HepG2 (cell line): ENCODE measurements at regions not wholly inside any gene's neighbourhood (a gene's known extent, or its start where the extent isn't known, plus 50 kb on each side); places are given as distances from the start of the nearest gene placed in this dataset.

Source experiments
- AKAP8 ChIP-seq: sonication (generic); formaldehyde crosslinking; IDR thresholded peaks from 2 replicates; pipeline ENCODE4 v1.5.1; 2020; ENCODE audit warnings: mild to moderate bottlenecking, missing genetic modification reagents
- ATF7 ChIP-seq, 2 experiments: fragments of 450-650 bp in 1 of 2; sonication (generic) in 1 of 2; formaldehyde crosslinking in 1 of 2; IDR thresholded peaks; 2 replicates each; pipeline versions ENCODE4 v1.4.0 to v1.6.1; 2016 to 2020; ENCODE audit warnings: antibody characterized with exemption in 1 of 2, mild to moderate bottlenecking in 1 of 2, missing genetic modification reagents in 1 of 2
- CBX1 ChIP-seq: IDR thresholded peaks from one replicate; pipeline ENCODE4 v1.6.1; 2016; ENCODE audit warnings: antibody characterized with exemption, low read depth
- GTF3A ChIP-seq: sonication (generic); formaldehyde crosslinking; conservative IDR thresholded peaks from 2 replicates; pipeline ENCODE4 v1.4.0; 2020; ENCODE audit warnings: mild to moderate bottlenecking, missing genetic modification reagents
- HDAC1 ChIP-seq: sonication (generic); formaldehyde crosslinking; IDR thresholded peaks from 2 replicates; pipeline ENCODE4 v1.5.1; 2020; ENCODE audit warnings: mild to moderate bottlenecking, missing genetic modification reagents
- MXD3 ChIP-seq: IDR thresholded peaks from 2 replicates; pipeline ENCODE4 v1.6.1; 2016; ENCODE audit warnings: mild to moderate bottlenecking, missing biosample characterization, missing genetic modification reagents
- MYPOP ChIP-seq: sonication (generic); formaldehyde crosslinking; IDR thresholded peaks from 2 replicates; pipeline ENCODE4 v1.8.1; 2023; ENCODE audit warnings: mild to moderate bottlenecking, moderate library complexity, missing genetic modification reagents
- POGK ChIP-seq: sonication (generic); formaldehyde crosslinking; conservative IDR thresholded peaks from 2 replicates; pipeline ENCODE4 v1.8.0; 2022; ENCODE audit warnings: mild to moderate bottlenecking, moderate library complexity, missing genetic modification reagents
- POLR2AphosphoS2 ChIP-seq: IDR thresholded peaks from 2 replicates; pipeline ENCODE4 v1.6.1; 2011; ENCODE audit warnings: low read depth, low read length, improper control_type of control experiment
- RFX3 ChIP-seq: IDR thresholded peaks from 2 replicates; pipeline ENCODE4 v1.6.1; 2016; ENCODE audit warnings: missing biosample characterization, missing genetic modification reagents
- ZBTB43 ChIP-seq: sonication (generic); formaldehyde crosslinking; conservative IDR thresholded peaks from 2 replicates; pipeline ENCODE4 v1.4.0; 2020; ENCODE audit warnings: missing genetic modification reagents
- ZFP36L2 ChIP-seq: sonication (generic); formaldehyde crosslinking; IDR thresholded peaks from 2 replicates; pipeline ENCODE4 v1.4.0; 2020; ENCODE audit warnings: missing genetic modification reagents
- ZNF350 ChIP-seq: sonication (generic); formaldehyde crosslinking; IDR thresholded peaks from 2 replicates; pipeline ENCODE4 v1.4.0; 2020; ENCODE audit warnings: mild to moderate bottlenecking, low read depth, missing genetic modification reagents, borderline replicate concordance
- ZNF567 ChIP-seq: sonication (generic); formaldehyde crosslinking; IDR thresholded peaks from 2 replicates; pipeline ENCODE4 v1.8.1; 2023; ENCODE audit warnings: mild to moderate bottlenecking, missing genetic modification reagents, borderline replicate concordance
- ZNF691 ChIP-seq: sonication (generic); formaldehyde crosslinking; IDR thresholded peaks from 2 replicates; pipeline ENCODE4 v1.4.0; 2020; ENCODE audit warnings: missing genetic modification reagents, low read depth, mild to moderate bottlenecking, borderline replicate concordance
- ZNF703 ChIP-seq: sonication (generic); formaldehyde crosslinking; IDR thresholded peaks from 2 replicates; pipeline ENCODE4 v1.5.1; 2020; ENCODE audit warnings: missing genetic modification reagents, mild to moderate bottlenecking, moderate library complexity, borderline replicate concordance
- ZNF770 ChIP-seq: sonication (generic); formaldehyde crosslinking; IDR thresholded peaks from 2 replicates; pipeline ENCODE4 v1.5.0; 2020; ENCODE audit warnings: mild to moderate bottlenecking, missing genetic modification reagents
- ZNF839 ChIP-seq: sonication (generic); formaldehyde crosslinking; IDR thresholded peaks from 2 replicates; pipeline ENCODE4 v1.4.0; 2020; ENCODE audit warnings: missing genetic modification reagents, mild to moderate bottlenecking, borderline replicate concordance

GRCh38 chr2:42959234-42960001, 167.0 kb upstream of the HAAO start (continued):
- TF ChIP-seq POGK (CRISPR knock-in tag) (0 out of 2 replicates have a peak, but pooled peaks have one; percentile 24), ZBTB43 (no peak), ZNF770 (no peak), ZNF691 (CRISPR knock-in tag) (no peak), HDAC1 (no peak), ATF7 (IDR thresholded peaks at IDR 0.05) (no peak), ATF7 (CRISPR knock-in tag; IDR thresholded peaks at IDR 0.05) (no peak), ZNF567 (CRISPR knock-in tag) (no peak), ZFP36L2 (CRISPR knock-in tag) (no peak), ZNF839 (CRISPR knock-in tag) (no peak), AKAP8 (CRISPR knock-in tag) (no peak), CBX1 (no peak), MYPOP (CRISPR knock-in tag) (peak; percentile 82), ZNF703 (CRISPR knock-in tag) (no peak; the same call in 1 of the 2 replicates), GTF3A (peak; percentile 48; the same call in 1 of the 2 replicates), ZNF350 (CRISPR knock-in tag) (peak; percentile 23; the same call in 1 of the 2 replicates), POLR2AphosphoS2 (no peak), RFX3 (CRISPR knock-in tag) (no peak), MXD3 (no peak)
